Epithelial cell of esophagus (primary cell): ENCODE measurements at regions not wholly inside any gene's neighbourhood (a gene's known extent, or its start where the extent isn't known, plus 50 kb on each side); places are given as distances from the start of the nearest gene placed in this dataset.

Experiments used
- DNase-seq: peaks from one replicate; pipeline ENCODE4 v3.0.0; 2010; ENCODE audit warnings: low read depth
- H3K4me3 ChIP-seq: 2 replicates; pipeline ENCODE4 v1.5.1; 2011; ENCODE audit warnings: mild to moderate bottlenecking, low read length, control low read depth
- CTCF ChIP-seq: IDR thresholded peaks from 2 replicates; pipeline ENCODE4 v1.5.1; 2011; ENCODE audit warnings: low read depth, mild to moderate bottlenecking, low read length, control low read depth, inconsistent platforms; ENCODE audit not compliant: insufficient read depth; ENCODE audit errors: missing control alignments

- DNase-seq = no peak
- TF ChIP-seq CTCF = no peak
- H3K4me3 ChIP-seq = no peak overlapping the region
These were observed 1454.4 kb downstream of the HACE1 start for GRCh38 chr6:103405321-103405720.

GRCh38 chr6:103404799-103405198 is 1454.9 kb downstream of the HACE1 start:
- no peak for DNase-seq
- TF ChIP-seq CTCF = no peak
- H3K4me3 ChIP-seq = no peak overlapping the region

GRCh38 chr6:103396768-103397167 is 1463.0 kb downstream of the HACE1 start:
- DNase-seq = no peak
- TF ChIP-seq CTCF = no peak
- H3K4me3 ChIP-seq = no peak overlapping the region

GRCh38 chr6:103379272-103379671 is 1480.4 kb downstream of the HACE1 start:
- DNase-seq = no peak
- no peak for TF ChIP-seq CTCF
- no peak overlapping the region for H3K4me3 ChIP-seq

- no peak for TF ChIP-seq CTCF
- H3K4me3 ChIP-seq = no peak overlapping the region
- DNase-seq = no peak
These were observed 1492.5 kb downstream of the HACE1 start for GRCh38 chr6:103367212-103367611.

- TF ChIP-seq CTCF = no peak
- no peak overlapping the region for H3K4me3 ChIP-seq
- no peak for DNase-seq
These were observed 1503.2 kb downstream of the HACE1 start for GRCh38 chr6:103356531-103356930.

GRCh38 chr6:103344554-103345163 is 1515.1 kb downstream of the HACE1 start:
- TF ChIP-seq CTCF = no peak
- DNase-seq = no peak
- H3K4me3 ChIP-seq = no peak overlapping the region
